HG03097 (cell line): ENCODE measurements at regions not wholly inside any gene's neighbourhood (a gene's known extent, or its start where the extent isn't known, plus 50 kb on each side); places are given as distances from the start of the nearest gene placed in this dataset.
"Not testable (repeated sequence)": the region's sequence is repeated elsewhere in the genome, so short reads cannot be mapped to it uniquely, and the experiment has no call there.

Source experiments
- ATAC-seq: cut with Tn5 transposase; IDR thresholded peaks from one replicate; pipeline ENCODE4 v1.9.1; 2021; ENCODE audit not compliant: unreplicated experiment, low FRiP score

GRCh38 chr12:43193096-43193495, 358.9 kb downstream of the ADAMTS20 start:
- not testable (repeated sequence) for ATAC-seq

- ATAC-seq, result not testable (repeated sequence)
These were observed 359.6 kb downstream of the ADAMTS20 start for GRCh38 chr12:43192442-43192841.

GRCh38 chr12:43180242-43180641, 371.8 kb downstream of the ADAMTS20 start:
- ATAC-seq, result no peak

GRCh38 chr12:43179486-43179885, 372.5 kb downstream of the ADAMTS20 start:
- no peak for ATAC-seq

- ATAC-seq, result no peak
These were observed 374.7 kb downstream of the ADAMTS20 start for GRCh38 chr12:43177276-43177675.

GRCh38 chr12:43169115-43169681, 382.8 kb downstream of the ADAMTS20 start:
- no peak for ATAC-seq

GRCh38 chr12:43167691-43168090, 384.3 kb downstream of the ADAMTS20 start:
- ATAC-seq, result no peak

GRCh38 chr12:43165351-43165750, 386.7 kb downstream of the ADAMTS20 start:
- no peak for ATAC-seq

- no peak for ATAC-seq
These were observed 389.9 kb downstream of the ADAMTS20 start for GRCh38 chr12:43162138-43162537.

GRCh38 chr12:43159506-43159905, 392.5 kb downstream of the ADAMTS20 start:
- ATAC-seq, result no peak

GRCh38 chr12:43158126-43158525, 393.9 kb downstream of the ADAMTS20 start:
- no peak for ATAC-seq

GRCh38 chr12:43155376-43155775, 396.6 kb downstream of the ADAMTS20 start:
- no peak for ATAC-seq

- ATAC-seq, result no peak
These were observed 397.4 kb downstream of the ADAMTS20 start for GRCh38 chr12:43154498-43155045.

- no peak for ATAC-seq
These were observed 400.5 kb downstream of the ADAMTS20 start for GRCh38 chr12:43151441-43151981.

- ATAC-seq, result no peak
These were observed 403.3 kb downstream of the ADAMTS20 start for GRCh38 chr12:43148691-43149090.

GRCh38 chr12:43147878-43148277, 404.1 kb downstream of the ADAMTS20 start:
- ATAC-seq, result no peak

- ATAC-seq, result no peak
These were observed 406.5 kb downstream of the ADAMTS20 start for GRCh38 chr12:43145481-43145880.

GRCh38 chr12:43143278-43143677, 408.7 kb downstream of the ADAMTS20 start:
- ATAC-seq, result no peak

- ATAC-seq, result no peak
These were observed 419.7 kb downstream of the ADAMTS20 start for GRCh38 chr12:43132291-43132690.

- ATAC-seq, result no peak
These were observed 420.7 kb downstream of the ADAMTS20 start for GRCh38 chr12:43131301-43131700.

GRCh38 chr12:43127886-43128549, 424.0 kb downstream of the ADAMTS20 start:
- ATAC-seq, result no peak
